HFFc6 (cell line): ENCODE measurements at regions not wholly inside any gene's neighbourhood (a gene's known extent, or its start where the extent isn't known, plus 50 kb on each side); places are given as distances from the start of the nearest gene placed in this dataset.

Source experiments
- DNase-seq: peaks from one replicate; pipeline ENCODE4 v3.0.0-alpha.2; 2018
- H3K27ac Mint-ChIP-seq: 2 replicates; pipeline ENCODE4 v1.8.0; 2020; ENCODE audit warnings: mild to moderate bottlenecking, mixed read lengths
- H3K27me3 Mint-ChIP-seq: 2 replicates; pipeline ENCODE4 v1.8.0; 2021; ENCODE audit warnings: mild to moderate bottlenecking, moderate library complexity, mixed read lengths; ENCODE audit not compliant: insufficient read depth
- H3K36me3 Mint-ChIP-seq: 2 replicates; pipeline ENCODE4 v1.8.0; 2021; ENCODE audit warnings: low read depth, mixed read lengths
- H3K4me1 Mint-ChIP-seq: 2 replicates; pipeline ENCODE4 v1.8.0; 2020; ENCODE audit warnings: low read depth, mixed read lengths
- H3K4me3 Mint-ChIP-seq: 2 replicates; pipeline ENCODE4 v1.8.0; 2020; ENCODE audit warnings: mild to moderate bottlenecking, moderate library complexity, mixed read lengths
- H3K9me3 Mint-ChIP-seq: 2 replicates; pipeline ENCODE4 v1.8.0; 2020; ENCODE audit warnings: mild to moderate bottlenecking, mixed read lengths
- CTCF ChIP-seq: fragments of 200-600 bp; sonication (generic); IDR thresholded peaks from 2 replicates; pipeline ENCODE4 v1.5.0; 2021; ENCODE audit warnings: antibody characterized with exemption, mild to moderate bottlenecking

DNA sequence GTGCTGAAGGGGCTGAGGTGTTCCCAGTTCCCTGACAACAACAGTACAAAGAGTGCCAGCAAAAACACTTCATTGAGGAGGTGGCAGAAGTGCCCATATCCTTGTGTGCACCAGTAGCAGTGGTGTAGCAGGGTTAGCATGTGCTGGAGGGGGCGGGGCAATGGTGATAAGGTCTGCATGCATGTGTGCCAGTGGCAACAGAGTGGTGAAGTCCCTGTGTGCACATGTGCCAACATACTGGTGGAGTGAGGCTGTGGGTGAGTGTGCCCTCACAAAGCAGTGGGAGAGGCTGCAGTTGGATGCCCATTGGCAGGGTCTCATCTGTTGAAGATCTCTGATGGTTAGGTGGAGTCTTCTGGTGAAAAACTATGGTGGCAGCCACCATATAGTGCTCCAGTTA lies 994.6 kb downstream of the PCDH19 start:
- Mint-ChIP-seq H3K4me1 (no peaks in the 10 kb centered on the region), H3K4me3 (no peak overlapping the region), H3K27me3 (no peaks in the 10 kb centered on the region), H3K27ac (no peak overlapping the region), H3K36me3 (no peaks in the 10 kb centered on the region), H3K9me3 (peaks cover 4% of the 10 kb centered on the region; the same call in 1 of the 2 replicates)
- TF ChIP-seq CTCF, result no peak
- DNase-seq, result no peak

- no peaks in the 10 kb centered on the region for H3K36me3 Mint-ChIP-seq
- no peak for DNase-seq
- peaks cover 4% of the 10 kb centered on the region; the same call in 1 of the 2 replicates for H3K9me3 Mint-ChIP-seq
- no peaks in the 10 kb centered on the region for H3K27me3 Mint-ChIP-seq
- no peak overlapping the region for H3K27ac Mint-ChIP-seq
- TF ChIP-seq CTCF, result no peak
- no peaks in the 10 kb centered on the region for H3K4me1 Mint-ChIP-seq
- H3K4me3 Mint-ChIP-seq, result no peak overlapping the region
Observed at GRCh38 chrX:99413317-99413716, 996.8 kb downstream of the PCDH19 start.

- Mint-ChIP-seq H3K4me3 (no peak overlapping the region), H3K9me3 (peaks cover 8% of the 10 kb centered on the region; the same call in 1 of the 2 replicates), H3K4me1 (no peaks in the 10 kb centered on the region), H3K36me3 (no peaks in the 10 kb centered on the region), H3K27ac (no peak overlapping the region), H3K27me3 (no peaks in the 10 kb centered on the region)
- no peak for TF ChIP-seq CTCF
- DNase-seq, result no peak
Observed at GRCh38 chrX:99398545-99398944, 1011.5 kb downstream of the PCDH19 start.

DNA sequence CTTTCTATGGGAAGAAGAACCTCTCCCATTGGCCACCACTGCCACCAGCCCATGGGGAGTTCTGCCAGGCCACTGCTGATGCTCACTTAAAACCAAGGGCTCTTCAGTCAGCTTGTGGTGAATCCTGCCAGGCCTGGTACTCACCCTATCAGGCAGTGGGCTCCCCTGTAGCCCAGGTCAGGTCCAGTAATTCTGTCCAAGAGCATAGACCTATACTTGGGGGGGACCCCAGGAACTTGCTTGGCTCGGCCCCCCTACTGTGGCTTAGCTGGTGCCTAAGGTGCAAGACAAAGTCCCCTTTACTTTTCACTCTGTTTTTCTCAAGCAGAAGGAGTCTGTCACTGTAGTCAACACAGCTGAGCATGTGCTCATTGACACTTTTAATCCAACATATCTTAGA lies 1012.2 kb downstream of the PCDH19 start:
- Mint-ChIP-seq H3K4me1 (no peaks in the 10 kb centered on the region), H3K27ac (no peak overlapping the region)

GRCh38 chrX:99394456-99394855 lies 1015.6 kb downstream of the PCDH19 start:
- Mint-ChIP-seq H3K4me3 (no peak overlapping the region), H3K9me3 (peaks cover 10% of the 10 kb centered on the region; the same call in 1 of the 2 replicates), H3K27ac (no peak overlapping the region), H3K27me3 (no peaks in the 10 kb centered on the region), H3K36me3 (no peaks in the 10 kb centered on the region), H3K4me1 (no peaks in the 10 kb centered on the region)
- no peak for DNase-seq
- TF ChIP-seq CTCF, result no peak

More for the DNA sequence above, 1012.2 kb downstream of the PCDH19 start:
- TF ChIP-seq CTCF, result no peak
- Mint-ChIP-seq H3K27me3 (no peaks in the 10 kb centered on the region), H3K9me3 (peaks cover 10% of the 10 kb centered on the region; the same call in 1 of the 2 replicates), H3K4me3 (no peak overlapping the region), H3K36me3 (no peaks in the 10 kb centered on the region)
- no peak for DNase-seq
